IMR-90 (cell line): ENCODE measurements at regions not wholly inside any gene's neighbourhood (a gene's known extent, or its start where the extent isn't known, plus 50 kb on each side); places are given as distances from the start of the nearest gene placed in this dataset.

Experiments used
- ATAC-seq: fragments of 200-7000 bp; cut with Tn5 transposase; 2 replicates; pipeline ENCODE4 v1.9.1; 2020; ENCODE audit warnings: low read depth, mild to moderate bottlenecking, moderate library complexity
- BruUV-seq: library from RNA; stranded (reverse); fragments of 400-500 nt; replicated peaks from 2 replicates; lab custom pipeline; 2021; lab: Mats Ljungman, UMichigan
- CTCF ChIA-PET: fragments of 300-600 bp; formaldehyde crosslinking; extraction: SDS; loops from one replicate; lab custom pipeline; 2021; ENCODE audit warnings: antibody characterized with exemption; lab: Yijun Ruan, JAX
- POLR2A ChIA-PET: fragments of 300-600 bp; sonication (Branson Sonifier 250); formaldehyde crosslinking; loops from one replicate; lab custom pipeline; 2022; ENCODE audit warnings: antibody characterized with exemption; ENCODE audit not compliant: unreplicated experiment; lab: Charles Lee
- DNase-seq: peaks from one replicate; pipeline ENCODE4 v3.0.0; 2013
- H2AFZ ChIP-seq: replicated peaks from 2 replicates; pipeline ENCODE3; 2013; ENCODE audit warnings: low read length, mild to moderate bottlenecking; ENCODE audit not compliant: poor library complexity
- H2AK5ac ChIP-seq: 2 replicates; pipeline ENCODE4 v1.6.1; 2013; ENCODE audit warnings: low read depth, low read length, inconsistent platforms
- H2AK9ac ChIP-seq: replicated peaks from 2 replicates; pipeline ENCODE3; 2013; ENCODE audit warnings: mild to moderate bottlenecking, low read depth, low read length, moderate library complexity; ENCODE audit not compliant: poor library complexity
- H2BK120ac ChIP-seq: 2 replicates; pipeline ENCODE4 v1.6.1; 2013; ENCODE audit warnings: low read depth, low read length, inconsistent platforms
- H2BK15ac ChIP-seq: 3 replicates; pipeline ENCODE4 v1.6.1; 2013; ENCODE audit warnings: low read depth, low read length, inconsistent platforms
- H2BK20ac ChIP-seq: 2 replicates; pipeline ENCODE4 v1.6.1; 2013; ENCODE audit warnings: low read depth, mild to moderate bottlenecking, inconsistent platforms, low read length, moderate library complexity
- H2BK5ac ChIP-seq: 2 replicates; pipeline ENCODE4 v1.6.1; 2013; ENCODE audit warnings: mild to moderate bottlenecking, low read depth, low read length, inconsistent platforms; ENCODE audit not compliant: poor library complexity, severe bottlenecking
- H3K14ac ChIP-seq: replicated peaks from 2 replicates; pipeline ENCODE4 v1.6.1; 2013; ENCODE audit warnings: low read depth, low read length, inconsistent platforms
- H3K18ac ChIP-seq: 2 replicates; pipeline ENCODE4 v1.6.1; 2013; ENCODE audit warnings: low read depth, low read length, control low read depth
- H3K23ac ChIP-seq: 2 replicates; pipeline ENCODE4 v1.6.1; 2013; ENCODE audit warnings: low read depth, low read length, inconsistent platforms
- H3K27ac ChIP-seq: 2 replicates; pipeline ENCODE4 v1.5.1; 2013; ENCODE audit warnings: mild to moderate bottlenecking, control low read depth, low read length; ENCODE audit not compliant: insufficient read depth
- H3K27me3 ChIP-seq: 2 replicates; pipeline ENCODE4 v1.6.1; 2013; ENCODE audit warnings: low read length; ENCODE audit not compliant: control insufficient read depth, insufficient read depth
- H3K36me3 ChIP-seq: 2 replicates; pipeline ENCODE4 v1.6.1; 2013; ENCODE audit warnings: low read length, mixed read lengths; ENCODE audit not compliant: control insufficient read depth, insufficient read depth
- H3K4ac ChIP-seq: 2 replicates; pipeline ENCODE4 v1.6.1; 2013; ENCODE audit warnings: low read depth, low read length, inconsistent platforms
- H3K4me1 ChIP-seq: 2 replicates; pipeline ENCODE4 v1.6.1; 2013; ENCODE audit warnings: low read length, mixed read lengths; ENCODE audit not compliant: control insufficient read depth, insufficient read depth
- H3K4me2 ChIP-seq: 2 replicates; pipeline ENCODE4 v1.6.1; 2013; ENCODE audit warnings: low read depth, mild to moderate bottlenecking, control low read depth, low read length, moderate library complexity
- H3K4me3 ChIP-seq: 2 replicates; pipeline ENCODE4 v1.5.1; 2013; ENCODE audit warnings: low read depth, mild to moderate bottlenecking, control low read depth, low read length, moderate library complexity; ENCODE audit not compliant: insufficient read depth
- H3K56ac ChIP-seq: 2 replicates; pipeline ENCODE4 v1.6.1; 2013; ENCODE audit warnings: low read length, inconsistent platforms; ENCODE audit not compliant: insufficient read depth; ENCODE audit errors: extremely low read depth
- H3K79me1 ChIP-seq, 2 experiments: 2 replicates each; pipeline ENCODE4 v1.6.1; 2013; ENCODE audit warnings: low read length in 2 of 2, inconsistent platforms in 1 of 2, low read depth in 1 of 2
- H3K9ac ChIP-seq: 2 replicates; pipeline ENCODE4 v1.6.1; 2013; ENCODE audit warnings: low read depth, low read length, control low read depth
- H3K9me1 ChIP-seq: 2 replicates; pipeline ENCODE4 v1.6.1; 2013; ENCODE audit warnings: low read length, inconsistent platforms; ENCODE audit not compliant: insufficient read depth
- H3K9me3 ChIP-seq: 2 replicates; pipeline ENCODE4 v1.6.1; 2013; ENCODE audit warnings: low read length; ENCODE audit not compliant: control insufficient read depth, insufficient read depth
- H4K20me1 ChIP-seq: 2 replicates; pipeline ENCODE4 v1.6.1; 2013; ENCODE audit warnings: low read length, inconsistent platforms; ENCODE audit not compliant: insufficient read depth
- H4K5ac ChIP-seq: 2 replicates; pipeline ENCODE4 v1.6.1; 2013; ENCODE audit warnings: mild to moderate bottlenecking, low read depth, low read length, control low read depth
- H4K8ac ChIP-seq, 2 experiments: 2 replicates each; pipeline ENCODE4 v1.6.1; 2013; ENCODE audit warnings: low read depth in 2 of 2, low read length in 2 of 2, control low read depth in 1 of 2, inconsistent platforms in 1 of 2
- H4K91ac ChIP-seq: 2 replicates; pipeline ENCODE4 v1.6.1; 2013; ENCODE audit warnings: low read depth, low read length, inconsistent platforms; ENCODE audit not compliant: insufficient read depth
- CEBPB ChIP-seq: IDR thresholded peaks from 2 replicates; pipeline ENCODE4 v1.6.1; 2012; ENCODE audit warnings: low read depth, low read length, improper control_type of control experiment
- CHD1 ChIP-seq: IDR thresholded peaks from 2 replicates; pipeline ENCODE4 v1.6.1; 2012; ENCODE audit warnings: low read depth, low read length, improper control_type of control experiment
- FOS ChIP-seq: fragments of 150-350 bp; IDR thresholded peaks from 2 replicates; pipeline ENCODE4 v1.6.1; 2016; ENCODE audit warnings: low read depth, low read length
- MAFK ChIP-seq: IDR thresholded peaks from 2 replicates; pipeline ENCODE4 v1.6.1; 2012; ENCODE audit warnings: low read depth, low read length, improper control_type of control experiment
- MAZ ChIP-seq: IDR thresholded peaks from 2 replicates; pipeline ENCODE4 v1.6.1; 2012; ENCODE audit warnings: low read depth, mild to moderate bottlenecking, low read length, improper control_type of control experiment, moderate library complexity, borderline replicate concordance
- NFE2L2 ChIP-seq: fragments of 150-350 bp; IDR thresholded peaks from 2 replicates; pipeline ENCODE4 v1.6.1; 2016; ENCODE audit warnings: low read depth, mild to moderate bottlenecking, low read length
- POLR2A ChIP-seq: IDR thresholded peaks from 2 replicates; pipeline ENCODE4 v1.6.1; 2012; ENCODE audit warnings: mild to moderate bottlenecking, low read depth, low read length
- RAD21 ChIP-seq: IDR thresholded peaks from 2 replicates; pipeline ENCODE4 v1.6.1; 2012; ENCODE audit warnings: low read length, improper control_type of control experiment
- SMC3 ChIP-seq: fragments of 150-350 bp; IDR thresholded peaks from 2 replicates; pipeline ENCODE4 v1.6.1; 2016; ENCODE audit warnings: low read depth, mild to moderate bottlenecking, antibody characterized with exemption, low read length, moderate library complexity
- WGBS, 2 experiments: methylation state at CpG; one replicate each; pipeline versions ENCODE4 v1.1.5 to v1.1.7; 2013; ENCODE audit warnings: missing lambda C conversion rate in 2 of 2; ENCODE audit not compliant: insufficient read length in 1 of 2; ENCODE audit errors: extremely low coverage in 2 of 2; 5-methylcytosine and 5-hydroxymethylcytosine counted together
- dilution Hi-C: fragments of 300-500 bp; cut with HindIII; formaldehyde crosslinking; loops from one replicate; pipeline ENCODE4 v1.14.3; 2018; ENCODE audit warnings: low sequenced_read_pairs; ENCODE audit not compliant: unreplicated experiment
- in situ Hi-C: fragments of 300-500 bp; cut with MboI; formaldehyde crosslinking; loops from 3 replicates; pipeline ENCODE4 v1.14.3; 2019; ENCODE audit warnings: low sequenced_read_pairs, inconsistent platforms, mixed read lengths
- intact Hi-C: fragments of 100-400 bp; cut with micrococcal nuclease; formaldehyde crosslinking; loops from 2 replicates; pipeline ENCODE4 v1.10.0; 2022
- TF ChIP-seq, protein P1 (sequence below): fragments of 150-350 bp; IDR thresholded peaks from 2 replicates; pipeline ENCODE4 v1.6.1; 2016; ENCODE audit warnings: low read depth, mild to moderate bottlenecking, low read length, moderate library complexity, borderline replicate concordance
- TF ChIP-seq, protein P2 (sequence below): conservative IDR thresholded peaks from 2 replicates; pipeline ENCODE4 v1.5.1; 2012; ENCODE audit warnings: mild to moderate bottlenecking, low read depth, low read length, improper control_type of control experiment
- TF ChIP-seq, protein P3 (sequence below): fragments of 150-350 bp; IDR thresholded peaks from 2 replicates; pipeline ENCODE4 v1.6.1; 2017; ENCODE audit warnings: mild to moderate bottlenecking, antibody characterized with exemption, low read length, low read depth

DNA sequence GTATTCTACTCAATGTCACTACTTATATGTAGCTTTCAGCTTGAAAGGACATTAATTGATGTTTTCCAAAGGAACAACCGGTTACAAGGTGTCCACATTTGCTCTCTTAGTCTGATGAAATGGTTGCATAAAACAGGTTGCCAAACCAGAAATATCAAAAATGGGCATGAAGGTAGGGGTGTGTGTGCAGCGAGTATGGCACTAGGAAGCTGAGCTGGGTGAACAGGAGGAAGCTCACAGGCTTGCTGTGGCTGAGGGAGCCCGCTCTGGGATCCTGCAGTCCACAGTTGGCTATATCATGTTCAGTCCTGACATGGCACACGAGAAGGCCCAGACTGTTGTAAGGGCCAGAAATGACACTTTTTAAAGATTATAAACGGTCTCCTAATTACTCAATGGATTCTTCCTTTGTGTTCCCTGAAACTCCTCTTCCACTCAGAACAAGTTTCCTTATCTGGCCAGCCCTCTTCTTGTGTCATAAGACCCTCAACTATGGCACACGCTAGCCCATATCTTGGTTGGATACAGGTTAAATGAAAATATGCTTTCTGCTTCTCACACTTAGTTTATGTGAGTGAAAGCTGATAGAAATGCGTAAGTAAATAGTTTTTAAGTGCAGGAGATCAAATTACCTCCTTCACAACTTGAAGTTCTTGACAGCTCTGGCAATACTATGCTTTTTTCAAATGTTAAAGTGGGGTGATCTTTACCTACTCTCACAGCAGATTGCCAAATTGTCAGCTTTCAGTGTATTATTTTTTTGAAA lies 201.5 kb downstream of the LMO4 start:
- no peak overlapping the region for H3K18ac ChIP-seq
- no peak overlapping the region for H2BK15ac ChIP-seq
- H2AK9ac ChIP-seq, result no peak overlapping the region
- 62% methylated on average over 3 of the region's 7 CpGs; no CpG with 5 or more reads in 1 of the 2 experiments for WGBS, 2 experiments
- TF ChIP-seq, protein P1, sequence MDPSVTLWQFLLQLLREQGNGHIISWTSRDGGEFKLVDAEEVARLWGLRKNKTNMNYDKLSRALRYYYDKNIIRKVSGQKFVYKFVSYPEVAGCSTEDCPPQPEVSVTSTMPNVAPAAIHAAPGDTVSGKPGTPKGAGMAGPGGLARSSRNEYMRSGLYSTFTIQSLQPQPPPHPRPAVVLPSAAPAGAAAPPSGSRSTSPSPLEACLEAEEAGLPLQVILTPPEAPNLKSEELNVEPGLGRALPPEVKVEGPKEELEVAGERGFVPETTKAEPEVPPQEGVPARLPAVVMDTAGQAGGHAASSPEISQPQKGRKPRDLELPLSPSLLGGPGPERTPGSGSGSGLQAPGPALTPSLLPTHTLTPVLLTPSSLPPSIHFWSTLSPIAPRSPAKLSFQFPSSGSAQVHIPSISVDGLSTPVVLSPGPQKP, result no peak
- TF ChIP-seq CHD1 (no peak), POLR2A (no peak), NFE2L2 (no peak), FOS (no peak), RAD21 (no peak), MAZ (no peak), MAFK (no peak), CEBPB (no peak), SMC3 (no peak)
- TF ChIP-seq, protein P2, sequence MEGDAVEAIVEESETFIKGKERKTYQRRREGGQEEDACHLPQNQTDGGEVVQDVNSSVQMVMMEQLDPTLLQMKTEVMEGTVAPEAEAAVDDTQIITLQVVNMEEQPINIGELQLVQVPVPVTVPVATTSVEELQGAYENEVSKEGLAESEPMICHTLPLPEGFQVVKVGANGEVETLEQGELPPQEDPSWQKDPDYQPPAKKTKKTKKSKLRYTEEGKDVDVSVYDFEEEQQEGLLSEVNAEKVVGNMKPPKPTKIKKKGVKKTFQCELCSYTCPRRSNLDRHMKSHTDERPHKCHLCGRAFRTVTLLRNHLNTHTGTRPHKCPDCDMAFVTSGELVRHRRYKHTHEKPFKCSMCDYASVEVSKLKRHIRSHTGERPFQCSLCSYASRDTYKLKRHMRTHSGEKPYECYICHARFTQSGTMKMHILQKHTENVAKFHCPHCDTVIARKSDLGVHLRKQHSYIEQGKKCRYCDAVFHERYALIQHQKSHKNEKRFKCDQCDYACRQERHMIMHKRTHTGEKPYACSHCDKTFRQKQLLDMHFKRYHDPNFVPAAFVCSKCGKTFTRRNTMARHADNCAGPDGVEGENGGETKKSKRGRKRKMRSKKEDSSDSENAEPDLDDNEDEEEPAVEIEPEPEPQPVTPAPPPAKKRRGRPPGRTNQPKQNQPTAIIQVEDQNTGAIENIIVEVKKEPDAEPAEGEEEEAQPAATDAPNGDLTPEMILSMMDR, result no peak
- TF ChIP-seq, protein P3, sequence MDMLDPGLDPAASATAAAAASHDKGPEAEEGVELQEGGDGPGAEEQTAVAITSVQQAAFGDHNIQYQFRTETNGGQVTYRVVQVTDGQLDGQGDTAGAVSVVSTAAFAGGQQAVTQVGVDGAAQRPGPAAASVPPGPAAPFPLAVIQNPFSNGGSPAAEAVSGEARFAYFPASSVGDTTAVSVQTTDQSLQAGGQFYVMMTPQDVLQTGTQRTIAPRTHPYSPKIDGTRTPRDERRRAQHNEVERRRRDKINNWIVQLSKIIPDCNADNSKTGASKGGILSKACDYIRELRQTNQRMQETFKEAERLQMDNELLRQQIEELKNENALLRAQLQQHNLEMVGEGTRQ, result no peak
- H2AK5ac ChIP-seq, result no peak overlapping the region
- H3K23ac ChIP-seq, result no peak overlapping the region
- no peak overlapping the region for H2BK20ac ChIP-seq
- H3K9ac ChIP-seq, result no peak overlapping the region
- H3K9me1 ChIP-seq, result no peaks in the 10 kb centered on the region
- DNase-seq (no peak), ATAC-seq (no peak)
- no peak overlapping the region for H3K4ac ChIP-seq
- H3K27me3 ChIP-seq, result no peaks in the 10 kb centered on the region
- intact Hi-C loops, result no loop called here
- H4K20me1 ChIP-seq, result no peaks in the 10 kb centered on the region
- no peak overlapping the region for H3K4me3 ChIP-seq
- 0 out of 2 replicates have a peak, but pooled peaks cover under 1% of the 10 kb centered on the region for H3K4me1 ChIP-seq
- no peaks in the 10 kb centered on the region for H3K36me3 ChIP-seq
- H2BK5ac ChIP-seq, result no peak overlapping the region
- no peak overlapping the region for H2AFZ ChIP-seq
- in situ Hi-C loops, result no loop called here
- no peak overlapping the region for H4K8ac ChIP-seq
- H3K4me2 ChIP-seq, result no peak overlapping the region
- no peak overlapping the region for H4K91ac ChIP-seq
- no peaks in the 10 kb centered on the region for H3K79me1 ChIP-seq
- dilution Hi-C loops, result no loop called here
- POLR2A ChIA-PET, result no interaction called here
- H2BK120ac ChIP-seq, result no peak overlapping the region
- H3K9me3 ChIP-seq, result no peaks in the 10 kb centered on the region
- H4K5ac ChIP-seq, result no peak overlapping the region
- BruUV-seq, result no TSS peak
- H3K27ac ChIP-seq, result no peak overlapping the region
- H3K14ac ChIP-seq, result no peak overlapping the region
- no peak overlapping the region for H3K56ac ChIP-seq
- CTCF ChIA-PET, result no interaction called here
